SK-N-MC (cell line): ENCODE measurements at regions not wholly inside any gene's neighbourhood (a gene's known extent, or its start where the extent isn't known, plus 50 kb on each side); places are given as distances from the start of the nearest gene placed in this dataset.

Source experiments
- EZH2 ChIP-seq: fragments of 200-600 bp; sonication (generic); IDR thresholded peaks from one replicate; pipeline ENCODE4 v1.6.1; 2017; ENCODE audit warnings: antibody characterized with exemption
- FOXP2 ChIP-seq: optimal IDR thresholded peaks from 2 replicates; pipeline ENCODE3; 2011; ENCODE audit warnings: mild to moderate bottlenecking, moderate library complexity; ENCODE audit not compliant: insufficient read depth; ENCODE audit errors: extremely low read length, control extremely low read depth
- POLR2AphosphoS5 ChIP-seq: IDR thresholded peaks from 2 replicates; pipeline ENCODE4 v1.6.1; 2012; ENCODE audit warnings: mild to moderate bottlenecking, low read depth, low read length, borderline replicate concordance

DNA sequence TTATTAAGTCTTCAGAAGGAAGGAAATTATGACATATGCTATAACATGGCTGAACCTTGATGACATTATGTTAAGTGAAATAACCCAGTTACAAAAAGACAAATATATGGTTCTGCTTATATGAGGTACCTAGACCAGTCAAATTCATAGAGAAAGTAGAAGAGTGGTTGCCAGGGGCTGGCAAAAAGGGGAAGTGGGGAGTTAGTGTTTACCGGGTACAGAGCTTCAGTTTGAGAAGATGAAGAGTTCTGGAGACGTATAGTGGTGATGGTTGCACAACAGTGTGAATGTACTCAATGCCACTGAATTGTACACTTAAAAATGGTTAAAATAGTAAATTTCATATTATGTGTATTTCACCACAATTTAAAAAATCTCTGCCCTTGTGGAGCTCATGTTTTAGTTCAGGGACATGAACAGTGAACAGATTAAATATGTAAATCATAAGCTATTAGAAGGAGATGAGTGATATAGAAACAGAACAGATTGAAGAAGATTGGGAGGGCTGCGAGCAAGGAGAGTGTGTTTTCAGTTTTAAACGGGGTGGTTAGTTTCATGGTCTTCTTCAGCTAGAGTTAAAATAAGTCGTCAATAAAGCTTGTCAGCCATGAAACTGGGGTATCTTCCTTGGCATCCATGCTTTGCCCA lies 355.2 kb downstream of the KCNRG start:
- TF ChIP-seq EZH2 (no peak), POLR2AphosphoS5 (no peak), FOXP2 (no peak)
